ENCODE measurements at regions not wholly inside any gene's neighbourhood (a gene's known extent, or its start where the extent isn't known, plus 50 kb on each side); places are given as distances from the start of the nearest gene placed in this dataset.

DNA sequence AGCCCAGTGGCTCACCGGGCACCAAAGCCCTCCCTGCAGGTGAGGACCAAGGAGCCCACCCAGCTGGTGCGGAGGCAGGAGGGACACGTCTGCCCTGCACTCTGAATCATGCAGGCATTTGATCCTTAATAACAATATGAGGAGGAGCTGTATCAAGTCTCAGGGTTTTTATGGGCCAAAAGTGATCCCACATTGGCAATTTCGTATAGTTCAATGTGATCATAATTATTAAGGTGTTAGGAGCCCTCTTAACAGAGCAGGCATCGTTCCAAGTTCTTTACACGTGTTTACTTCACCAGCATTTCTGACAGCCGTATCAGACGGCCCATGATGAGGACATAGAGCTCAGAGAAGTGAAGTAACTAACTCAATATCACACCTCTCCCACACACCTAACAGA is 91.9 kb upstream of the PRR5 start:
- Histone ChIP-seq H3K23ac (ENCODE audit: low read depth, low read length) (no peak overlapping the region), H3K79me1 (ENCODE audit: low read depth in 1 of 2, low read length in 2 of 2) (no peaks in the 10 kb centered on the region), H3K36me3 (ENCODE audit: control insufficient read depth, insufficient read depth, low read length) (no peaks in the 10 kb centered on the region), H3K9ac (ENCODE audit: low read depth, low read length) (no peak overlapping the region), H3K9me3 (ENCODE audit: control insufficient read depth, insufficient read depth, low read length) (peaks cover 28% of the 10 kb centered on the region), H2AK9ac (replicated peaks; ENCODE audit: low read depth, low read length, poor library complexity) (no peak overlapping the region), H3K27ac (ENCODE audit: insufficient read depth, low read length) (no peak overlapping the region), H2BK20ac (ENCODE audit: low read depth, low read length) (no peak overlapping the region), H3K18ac (ENCODE audit: low read depth, low read length) (no peak overlapping the region), H3K56ac (ENCODE audit: extremely low read depth, insufficient read depth, low read length) (no peak overlapping the region), H3K4me1 (ENCODE audit: control insufficient read depth, insufficient read depth, low read length) (no peaks in the 10 kb centered on the region), H2BK15ac (ENCODE audit: low read depth, low read length) (no peak overlapping the region), H4K5ac (ENCODE audit: low read depth, low read length) (no peak overlapping the region), H3K27me3 (ENCODE audit: control insufficient read depth, insufficient read depth, low read length) (peaks cover 19% of the 10 kb centered on the region), H2BK5ac (ENCODE audit: low read depth, low read length, poor library complexity, severe bottlenecking) (no peak overlapping the region), H4K20me1 (ENCODE audit: insufficient read depth, low read length) (no peaks in the 10 kb centered on the region), H2BK120ac (ENCODE audit: low read depth, low read length) (no peak overlapping the region), H3K14ac (replicated peaks; ENCODE audit: low read depth, low read length) (no peak overlapping the region), H3K4ac (ENCODE audit: low read depth, low read length) (no peak overlapping the region), H3K4me3 (ENCODE audit: insufficient read depth, low read depth, low read length) (no peak overlapping the region), H2AK5ac (ENCODE audit: low read depth, low read length) (no peak overlapping the region), H4K8ac (ENCODE audit: low read depth in 2 of 2, low read length in 2 of 2) (no peak overlapping the region), H3K9me1 (ENCODE audit: insufficient read depth, low read length) (no peaks in the 10 kb centered on the region), H3K4me2 (ENCODE audit: low read depth, low read length) (no peak overlapping the region), H2AFZ (replicated peaks; ENCODE audit: low read length, poor library complexity) (no peak overlapping the region), H4K91ac (ENCODE audit: insufficient read depth, low read depth, low read length) (no peak overlapping the region)
- DNase-seq, result no peak
- no TSS peak for BruUV-seq (replicated peaks)
- WGBS, 2 experiments (ENCODE audit: extremely low coverage in 2 of 2, insufficient read length in 1 of 2), result 87% methylated on average over 3 of the region's 8 CpGs; no CpG with 5 or more reads in 1 of the 2 experiments
- in situ Hi-C loops (cut with MboI; ENCODE audit: low sequenced_read_pairs), result no loop called here
- ChIA-PET POLR2A (ENCODE audit: unreplicated experiment) (no interaction called here), CTCF (no interaction called here)
- TF ChIP-seq SMC3 (IDR thresholded peaks at IDR 0.05; ENCODE audit: low read depth, low read length) (no peak), MXI1 (IDR thresholded peaks at IDR 0.05; ENCODE audit: borderline replicate concordance, low read depth, low read length) (no peak), RAD21 (IDR thresholded peaks at IDR 0.05; ENCODE audit: low read length) (no peak), MAFK (IDR thresholded peaks at IDR 0.05; ENCODE audit: low read depth, low read length) (no peak)
- intact Hi-C loops (cut with micrococcal nuclease), result no loop called here
- dilution Hi-C loops (cut with HindIII; ENCODE audit: low sequenced_read_pairs, unreplicated experiment), result no loop called here
- ATAC-seq (ENCODE audit: low read depth), result no peak
